CD14-positive monocyte (primary cell): ENCODE measurements at regions not wholly inside any gene's neighbourhood (a gene's known extent, or its start where the extent isn't known, plus 50 kb on each side); places are given as distances from the start of the nearest gene placed in this dataset.

Experiments
- DNase-seq, 3 donors: peaks; one replicate each; pipeline ENCODE4 v3.0.0-alpha.2; 2011 to 2022
- H2AFZ ChIP-seq: 2 replicates; pipeline ENCODE4 v1.6.0; 2012; ENCODE audit warnings: mild to moderate bottlenecking, low read depth, low read length, inconsistent platforms; ENCODE audit not compliant: insufficient read depth, poor library complexity, severe bottlenecking
- H3K27ac ChIP-seq, 2 donors: 1 replicate in 1 of 2; 2 replicates in 1 of 2; pipeline ENCODE4 v1.5.1; 2012 to 2013; ENCODE audit warnings: low read length in 2 of 2, control low read depth in 1 of 2, inconsistent platforms in 1 of 2, low read depth in 1 of 2, mild to moderate bottlenecking in 1 of 2
- H3K27me3 ChIP-seq, 2 donors: one replicate each; pipeline versions ENCODE4 v1.6.0 to v1.6.1; 2011 to 2013; ENCODE audit warnings: low read length in 2 of 2; ENCODE audit not compliant: control insufficient read depth in 2 of 2, insufficient read depth in 2 of 2
- H3K36me3 ChIP-seq, 2 donors: replicated peaks in 1 of 2; 1 replicate in 1 of 2; 2 replicates in 1 of 2; pipeline versions ENCODE4 v1.5.1 to v1.6.1; 2012 to 2013; ENCODE audit warnings: low read length in 2 of 2, control low read depth in 1 of 2, inconsistent platforms in 1 of 2, mild to moderate bottlenecking in 1 of 2; ENCODE audit not compliant: insufficient read depth in 2 of 2, control insufficient read depth in 1 of 2
- H3K4me1 ChIP-seq, 2 donors: 1 replicate in 1 of 2; 2 replicates in 1 of 2; pipeline versions ENCODE4 v1.5.1 to v1.6.1; 2012 to 2013; ENCODE audit warnings: low read length in 2 of 2, control low read depth in 1 of 2, inconsistent platforms in 1 of 2, mild to moderate bottlenecking in 1 of 2, moderate library complexity in 1 of 2; ENCODE audit not compliant: insufficient read depth in 2 of 2, control insufficient read depth in 1 of 2
- H3K4me2 ChIP-seq: replicated peaks from 2 replicates; pipeline ENCODE3; 2012; ENCODE audit warnings: low read length, moderate library complexity, mild to moderate bottlenecking; ENCODE audit not compliant: poor library complexity, severe bottlenecking; ENCODE audit errors: extremely low read depth
- H3K4me3 ChIP-seq, 3 experiments: fragments of 200-600 bp in 1 of 3; sonication (generic) in 1 of 3; replicated peaks in 1 of 3; 1 replicate in 2 of 3; 2 replicates in 1 of 3; pipeline ENCODE4 v1.5.1; 2011 to 2013; ENCODE audit warnings: low read length in 3 of 3, mild to moderate bottlenecking in 3 of 3, control low read depth in 2 of 3, low read depth in 2 of 3, inconsistent platforms in 1 of 3, moderate library complexity in 1 of 3
- H3K79me2 ChIP-seq: 2 replicates; pipeline ENCODE4 v1.6.0; 2012; ENCODE audit warnings: mild to moderate bottlenecking, control low read depth, inconsistent platforms, low read length, moderate library complexity; ENCODE audit not compliant: insufficient read depth
- H3K9ac ChIP-seq: 2 replicates; pipeline ENCODE4 v1.6.0; 2017; ENCODE audit warnings: low read length, mild to moderate bottlenecking; ENCODE audit not compliant: insufficient read depth, poor library complexity, severe bottlenecking
- H3K9me3 ChIP-seq, 2 donors: replicated peaks in 1 of 2; 1 replicate in 1 of 2; 2 replicates in 1 of 2; pipeline versions ENCODE4 v1.5.1 to v1.6.1; 2012 to 2013; ENCODE audit warnings: low read length in 2 of 2, control low read depth in 1 of 2; ENCODE audit not compliant: control insufficient read depth in 1 of 2, insufficient read depth in 1 of 2
- H4K20me1 ChIP-seq: 2 replicates; pipeline ENCODE4 v1.6.0; 2012; ENCODE audit warnings: mild to moderate bottlenecking, low read length, control low read depth, moderate library complexity; ENCODE audit not compliant: insufficient read depth
- H3K27ac Mint-ChIP-seq, 7 donors: one replicate each; pipeline ENCODE4 v1.8.0; 2020; ENCODE audit warnings: mild to moderate bottlenecking in 7 of 7, mixed read lengths in 7 of 7, moderate library complexity in 6 of 7, inconsistent platforms in 2 of 7
- H3K27me3 Mint-ChIP-seq, 3 donors: one replicate each; pipeline ENCODE4 v1.8.0; 2021 to 2022; ENCODE audit warnings: low read depth in 3 of 3, mild to moderate bottlenecking in 3 of 3, mixed read lengths in 3 of 3, moderate library complexity in 3 of 3, inconsistent platforms in 1 of 3
- H3K36me3 Mint-ChIP-seq, 2 donors: one replicate each; pipeline ENCODE4 v1.8.0; 2020; ENCODE audit warnings: mixed read lengths in 2 of 2, inconsistent platforms in 1 of 2, mild to moderate bottlenecking in 1 of 2
- H3K4me1 Mint-ChIP-seq: one replicate; pipeline ENCODE4 v1.8.0; 2020; ENCODE audit warnings: mild to moderate bottlenecking, mixed read lengths
- H3K4me3 Mint-ChIP-seq, 2 donors: one replicate each; pipeline ENCODE4 v1.8.0; 2020; ENCODE audit warnings: mild to moderate bottlenecking in 2 of 2, mixed read lengths in 2 of 2, moderate library complexity in 1 of 2
- H3K9me3 Mint-ChIP-seq, 7 donors: one replicate each; pipeline ENCODE4 v1.8.0; 2020 to 2022; ENCODE audit warnings: mixed read lengths in 7 of 7, mild to moderate bottlenecking in 6 of 7, moderate library complexity in 6 of 7, inconsistent platforms in 2 of 7
- WGBS: methylation state at CpG from one replicate; pipeline ENCODE4 v1.1.5; 2013; ENCODE audit warnings: missing lambda C conversion rate; ENCODE audit not compliant: insufficient coverage; 5-methylcytosine and 5-hydroxymethylcytosine counted together
- intact Hi-C, 2 donors: fragments of 100-400 bp; cut with micrococcal nuclease; formaldehyde crosslinking; loops; one replicate each; pipeline versions ENCODE4 v1.15.0 to v1.15.1; 2023
- TF ChIP-seq, protein P1 (sequence below): fragments of 200-600 bp; IDR thresholded peaks from one replicate; pipeline ENCODE4 v1.8.0; 2022; ENCODE audit warnings: antibody characterized with exemption, mild to moderate bottlenecking

DNA sequence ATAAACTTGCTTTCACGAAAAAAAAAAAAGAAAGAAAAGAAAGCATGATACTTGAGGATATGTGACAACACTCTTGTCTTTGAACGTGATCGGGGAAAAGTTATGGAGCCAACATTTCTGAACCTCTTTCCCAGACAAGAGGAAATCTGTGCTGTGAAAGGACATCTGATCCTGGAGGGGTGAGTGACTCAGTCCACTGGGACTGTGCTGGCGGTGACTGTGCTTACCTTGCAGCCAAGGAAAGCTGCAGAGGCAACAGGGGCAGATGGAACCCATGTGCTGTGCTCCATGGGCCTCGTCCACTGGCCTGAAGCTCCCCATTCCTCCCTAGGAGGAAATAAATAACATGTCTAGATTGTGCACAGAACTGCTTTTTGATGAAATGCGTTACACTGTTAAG lies 116.5 kb upstream of the RAB11FIP2 start:
- Histone ChIP-seq H3K4me2 (no peak overlapping the region), H3K27ac (no peak overlapping the region), H2AFZ (no peak overlapping the region), H3K27me3 (no peaks in the 10 kb centered on the region), H3K9me3 (no peaks in the 10 kb centered on the region), H3K4me1 (no peaks in the 10 kb centered on the region), H3K79me2 (no peaks in the 10 kb centered on the region), H3K9ac (no peak overlapping the region), H3K36me3 (no peaks in the 10 kb centered on the region), H4K20me1 (no peaks in the 10 kb centered on the region), H3K4me3 (no peak overlapping the region)
- Mint-ChIP-seq H3K27me3 (peaks cover 0 to 2% (median 0%) of the 10 kb centered on the region in 3 donors), H3K36me3 (no peaks in the 10 kb centered on the region), H3K27ac (no peak overlapping the region), H3K4me3 (no peak overlapping the region), H3K4me1 (no peaks in the 10 kb centered on the region), H3K9me3 (peaks cover 0 to 3% (median 0%) of the 10 kb centered on the region in 7 donors)
- TF ChIP-seq, protein P1, sequence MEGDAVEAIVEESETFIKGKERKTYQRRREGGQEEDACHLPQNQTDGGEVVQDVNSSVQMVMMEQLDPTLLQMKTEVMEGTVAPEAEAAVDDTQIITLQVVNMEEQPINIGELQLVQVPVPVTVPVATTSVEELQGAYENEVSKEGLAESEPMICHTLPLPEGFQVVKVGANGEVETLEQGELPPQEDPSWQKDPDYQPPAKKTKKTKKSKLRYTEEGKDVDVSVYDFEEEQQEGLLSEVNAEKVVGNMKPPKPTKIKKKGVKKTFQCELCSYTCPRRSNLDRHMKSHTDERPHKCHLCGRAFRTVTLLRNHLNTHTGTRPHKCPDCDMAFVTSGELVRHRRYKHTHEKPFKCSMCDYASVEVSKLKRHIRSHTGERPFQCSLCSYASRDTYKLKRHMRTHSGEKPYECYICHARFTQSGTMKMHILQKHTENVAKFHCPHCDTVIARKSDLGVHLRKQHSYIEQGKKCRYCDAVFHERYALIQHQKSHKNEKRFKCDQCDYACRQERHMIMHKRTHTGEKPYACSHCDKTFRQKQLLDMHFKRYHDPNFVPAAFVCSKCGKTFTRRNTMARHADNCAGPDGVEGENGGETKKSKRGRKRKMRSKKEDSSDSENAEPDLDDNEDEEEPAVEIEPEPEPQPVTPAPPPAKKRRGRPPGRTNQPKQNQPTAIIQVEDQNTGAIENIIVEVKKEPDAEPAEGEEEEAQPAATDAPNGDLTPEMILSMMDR, result no peak
- DNase-seq, result no peak
- intact Hi-C loops, result no loop called here
- WGBS, result 100% methylated on average over 2 of the region's 6 CpGs

GRCh38 chr10:118161461-118162246 lies 114.9 kb upstream of the RAB11FIP2 start:
- Histone ChIP-seq H3K4me3 (no peak overlapping the region), H3K27ac (no peak overlapping the region), H3K4me2 (no peak overlapping the region), H3K9ac (no peak overlapping the region), H3K36me3 (no peaks in the 10 kb centered on the region), H3K79me2 (no peaks in the 10 kb centered on the region), H3K27me3 (no peaks in the 10 kb centered on the region), H3K4me1 (no peaks in the 10 kb centered on the region), H4K20me1 (no peaks in the 10 kb centered on the region), H2AFZ (no peak overlapping the region), H3K9me3 (no peaks in the 10 kb centered on the region)
- intact Hi-C loops, result no loop called here
- Mint-ChIP-seq H3K27ac (no peak overlapping the region), H3K4me1 (no peaks in the 10 kb centered on the region), H3K4me3 (no peak overlapping the region), H3K27me3 (peaks cover 0 to 2% (median 0%) of the 10 kb centered on the region in 3 donors), H3K36me3 (no peaks in the 10 kb centered on the region), H3K9me3 (peaks cover 0 to 3% (median 0%) of the 10 kb centered on the region in 7 donors)
- TF ChIP-seq, protein P1, result no peak
- no peak for DNase-seq
- no CpG with 5 or more reads among the region's 6 CpGs for WGBS
